ENCODE measurements at regions not wholly inside any gene's neighbourhood (a gene's known extent, or its start where the extent isn't known, plus 50 kb on each side); places are given as distances from the start of the nearest gene placed in this dataset.
"Not testable (repeated sequence)": the region's sequence is repeated elsewhere in the genome, so short reads cannot be mapped to it uniquely, and the experiment has no call there.

DNA sequence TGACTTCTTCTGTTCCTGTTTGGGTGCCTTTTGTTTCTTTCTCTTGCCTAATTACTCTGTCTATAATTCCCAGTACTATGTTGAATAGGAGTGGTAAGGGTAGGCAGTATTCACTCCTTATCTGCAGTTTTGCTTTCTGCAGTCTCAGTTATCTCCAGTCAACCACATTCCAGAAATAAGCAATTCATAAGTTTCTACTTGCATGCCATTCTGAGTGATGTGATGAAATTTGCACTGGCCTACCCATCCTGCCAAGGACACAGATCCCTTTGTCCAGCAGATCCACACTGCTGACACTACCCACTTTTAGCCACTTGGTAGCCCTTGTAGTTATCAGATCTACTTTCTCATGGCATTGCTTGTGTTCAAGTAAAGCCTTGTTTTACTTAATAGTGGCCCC is 971.6 kb upstream of the INTU start:
- H3K4me1 ChIP-seq (ENCODE audit: control insufficient read depth, extremely low read depth, insufficient read depth, low read length), result no peaks in the 10 kb centered on the region
- H3K9ac ChIP-seq (ENCODE audit: insufficient read depth, low read length), result no peak overlapping the region
- H3K27ac ChIP-seq (ENCODE audit: insufficient read depth, low read length), result no peak overlapping the region
- no peak overlapping the region for H3K4me3 ChIP-seq (replicated peaks in 1 of 4; ENCODE audit: control extremely low read depth in 1 of 4, insufficient read depth in 1 of 4, low read depth in 3 of 4, low read length in 4 of 4)
- no peak overlapping the region for H2AFZ ChIP-seq (ENCODE audit: low read length)
- peak in 1 of 2 donors; percentile 52 for DNase-seq (ENCODE audit: low read depth in 2 of 2)
- TF ChIP-seq, protein P1, sequence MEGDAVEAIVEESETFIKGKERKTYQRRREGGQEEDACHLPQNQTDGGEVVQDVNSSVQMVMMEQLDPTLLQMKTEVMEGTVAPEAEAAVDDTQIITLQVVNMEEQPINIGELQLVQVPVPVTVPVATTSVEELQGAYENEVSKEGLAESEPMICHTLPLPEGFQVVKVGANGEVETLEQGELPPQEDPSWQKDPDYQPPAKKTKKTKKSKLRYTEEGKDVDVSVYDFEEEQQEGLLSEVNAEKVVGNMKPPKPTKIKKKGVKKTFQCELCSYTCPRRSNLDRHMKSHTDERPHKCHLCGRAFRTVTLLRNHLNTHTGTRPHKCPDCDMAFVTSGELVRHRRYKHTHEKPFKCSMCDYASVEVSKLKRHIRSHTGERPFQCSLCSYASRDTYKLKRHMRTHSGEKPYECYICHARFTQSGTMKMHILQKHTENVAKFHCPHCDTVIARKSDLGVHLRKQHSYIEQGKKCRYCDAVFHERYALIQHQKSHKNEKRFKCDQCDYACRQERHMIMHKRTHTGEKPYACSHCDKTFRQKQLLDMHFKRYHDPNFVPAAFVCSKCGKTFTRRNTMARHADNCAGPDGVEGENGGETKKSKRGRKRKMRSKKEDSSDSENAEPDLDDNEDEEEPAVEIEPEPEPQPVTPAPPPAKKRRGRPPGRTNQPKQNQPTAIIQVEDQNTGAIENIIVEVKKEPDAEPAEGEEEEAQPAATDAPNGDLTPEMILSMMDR (conservative IDR thresholded peaks at IDR 0.05 in 1 of 2, IDR thresholded peaks at IDR 0.05 in 1 of 2; ENCODE audit: low read depth in 1 of 2, low read length in 2 of 2), result no peak
- no peak for TF ChIP-seq EZH2 (IDR thresholded peaks at IDR 0.05; ENCODE audit: low read length, missing control alignments)
- no peak overlapping the region for H3K4me2 ChIP-seq (ENCODE audit: extremely low read depth, insufficient read depth, low read length)
- H3K27me3 ChIP-seq (ENCODE audit: control insufficient read depth, insufficient read depth, low read length), result no peaks in the 10 kb centered on the region
- H3K9me3 ChIP-seq (ENCODE audit: control insufficient read depth, insufficient read depth, low read depth, low read length), result no peaks in the 10 kb centered on the region
- no peaks in the 10 kb centered on the region for H3K36me3 ChIP-seq (ENCODE audit: control insufficient read depth, insufficient read depth, low read length)
- H4K20me1 ChIP-seq (ENCODE audit: control insufficient read depth, extremely low read depth, insufficient read depth, low read length), result no peaks in the 10 kb centered on the region
- H3K79me2 ChIP-seq (ENCODE audit: control insufficient read depth, insufficient read depth, low read length), result no peaks in the 10 kb centered on the region

DNA sequence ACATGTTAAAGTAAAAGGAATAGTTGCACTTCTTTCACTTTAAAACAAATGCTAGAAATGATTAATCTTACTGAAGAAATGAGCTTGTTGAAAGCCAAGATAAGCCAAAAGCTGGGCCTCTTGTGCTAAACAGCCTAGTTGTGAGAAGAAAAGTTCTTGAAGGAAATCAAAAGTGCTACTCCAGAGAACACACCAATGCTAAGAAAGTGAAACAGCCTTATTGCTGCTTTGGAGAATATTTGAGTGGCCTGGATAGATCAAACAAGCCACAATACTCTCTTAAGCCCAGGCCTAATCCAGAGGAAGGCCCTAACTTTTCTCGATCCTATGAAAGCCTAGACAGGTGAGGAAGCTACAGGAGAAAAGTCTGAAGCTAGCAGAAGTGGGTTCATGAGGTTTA is 967.9 kb upstream of the INTU start:
- Histone ChIP-seq H3K9me3 (ENCODE audit: control insufficient read depth, insufficient read depth, low read depth, low read length) (no peaks in the 10 kb centered on the region), H3K79me2 (ENCODE audit: control insufficient read depth, insufficient read depth, low read length) (no peaks in the 10 kb centered on the region), H2AFZ (ENCODE audit: low read length) (no peak overlapping the region), H3K4me2 (ENCODE audit: extremely low read depth, insufficient read depth, low read length) (no peak overlapping the region), H4K20me1 (ENCODE audit: control insufficient read depth, extremely low read depth, insufficient read depth, low read length) (no peaks in the 10 kb centered on the region), H3K4me1 (ENCODE audit: control insufficient read depth, extremely low read depth, insufficient read depth, low read length) (no peaks in the 10 kb centered on the region), H3K36me3 (ENCODE audit: control insufficient read depth, insufficient read depth, low read length) (no peaks in the 10 kb centered on the region), H3K9ac (ENCODE audit: insufficient read depth, low read length) (no peak overlapping the region), H3K4me3 (replicated peaks in 1 of 4; ENCODE audit: control extremely low read depth in 1 of 4, insufficient read depth in 1 of 4, low read depth in 3 of 4, low read length in 4 of 4) (no peak overlapping the region), H3K27ac (ENCODE audit: insufficient read depth, low read length) (no peak overlapping the region), H3K27me3 (ENCODE audit: control insufficient read depth, insufficient read depth, low read length) (no peaks in the 10 kb centered on the region)
- TF ChIP-seq, protein P1 (conservative IDR thresholded peaks at IDR 0.05 in 1 of 2, IDR thresholded peaks at IDR 0.05 in 1 of 2; ENCODE audit: low read depth in 1 of 2, low read length in 2 of 2), result no peak
- TF ChIP-seq EZH2 (IDR thresholded peaks at IDR 0.05; ENCODE audit: low read length, missing control alignments), result no peak
- no peak for DNase-seq (ENCODE audit: low read depth in 2 of 2)

DNA sequence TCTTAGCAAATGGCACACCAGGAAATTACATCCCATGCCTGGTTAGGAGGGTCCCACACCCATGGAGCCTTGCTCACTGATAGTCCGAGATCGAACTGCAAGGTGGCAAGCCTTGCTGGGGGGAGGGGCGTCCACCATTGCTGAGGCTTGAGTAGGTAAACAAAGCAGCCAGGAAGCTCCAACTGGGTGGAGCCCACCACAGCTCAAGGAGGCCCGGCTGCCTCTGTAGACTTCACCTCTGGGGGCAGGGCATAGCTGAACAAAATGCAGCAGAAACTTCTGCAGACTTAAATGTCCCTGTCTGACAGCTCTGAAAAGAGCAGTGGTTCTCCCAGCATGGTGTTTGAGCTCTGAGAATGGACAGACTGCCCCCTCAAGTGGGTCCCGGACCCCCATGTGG is 962.7 kb upstream of the INTU start:
- H3K27ac ChIP-seq (ENCODE audit: insufficient read depth, low read length); H3K27me3 ChIP-seq (ENCODE audit: control insufficient read depth, insufficient read depth, low read length); H3K36me3 ChIP-seq (ENCODE audit: control insufficient read depth, insufficient read depth, low read length); H4K20me1 ChIP-seq (ENCODE audit: control insufficient read depth, extremely low read depth, insufficient read depth, low read length); H2AFZ ChIP-seq (ENCODE audit: low read length); H3K4me3 ChIP-seq (replicated peaks in 1 of 4; ENCODE audit: control extremely low read depth in 1 of 4, insufficient read depth in 1 of 4, low read depth in 3 of 4, low read length in 4 of 4); H3K4me2 ChIP-seq (ENCODE audit: extremely low read depth, insufficient read depth, low read length); DNase-seq (ENCODE audit: low read depth in 2 of 2); H3K4me1 ChIP-seq (ENCODE audit: control insufficient read depth, extremely low read depth, insufficient read depth, low read length); H3K9me3 ChIP-seq (ENCODE audit: control insufficient read depth, insufficient read depth, low read depth, low read length); H3K79me2 ChIP-seq (ENCODE audit: control insufficient read depth, insufficient read depth, low read length); H3K9ac ChIP-seq (ENCODE audit: insufficient read depth, low read length): not testable (repeated sequence)

DNA sequence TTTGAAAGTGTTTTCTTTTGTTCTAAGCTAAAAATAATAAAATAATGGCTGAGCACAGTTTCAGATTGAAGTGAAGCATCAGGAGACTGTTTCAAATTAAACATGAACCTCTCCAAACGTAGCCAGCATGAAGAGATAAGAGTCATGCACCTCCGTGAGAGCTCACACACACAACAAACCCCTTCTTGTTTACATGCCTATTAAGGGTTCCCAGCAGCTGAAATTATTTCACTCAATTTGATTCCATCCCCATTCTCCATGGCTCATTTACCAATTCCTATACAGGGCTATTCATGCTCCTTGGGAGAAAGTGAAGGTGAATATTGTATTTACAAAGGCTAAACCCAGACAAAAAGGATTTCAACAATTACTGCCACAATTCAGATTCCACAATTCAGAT is 954.1 kb upstream of the INTU start:
- no peak for DNase-seq (ENCODE audit: low read depth in 2 of 2)
- TF ChIP-seq EZH2 (IDR thresholded peaks at IDR 0.05; ENCODE audit: low read length, missing control alignments), result no peak
- TF ChIP-seq, protein P1 (conservative IDR thresholded peaks at IDR 0.05 in 1 of 2, IDR thresholded peaks at IDR 0.05 in 1 of 2; ENCODE audit: low read depth in 1 of 2, low read length in 2 of 2), result no peak
- Histone ChIP-seq H3K4me1 (ENCODE audit: control insufficient read depth, extremely low read depth, insufficient read depth, low read length) (no peaks in the 10 kb centered on the region), H3K36me3 (ENCODE audit: control insufficient read depth, insufficient read depth, low read length) (no peaks in the 10 kb centered on the region), H3K9me3 (ENCODE audit: control insufficient read depth, insufficient read depth, low read depth, low read length) (no peaks in the 10 kb centered on the region), H3K27ac (ENCODE audit: insufficient read depth, low read length) (no peak overlapping the region), H3K4me2 (ENCODE audit: extremely low read depth, insufficient read depth, low read length) (no peak overlapping the region), H3K27me3 (ENCODE audit: control insufficient read depth, insufficient read depth, low read length) (no peaks in the 10 kb centered on the region), H3K79me2 (ENCODE audit: control insufficient read depth, insufficient read depth, low read length) (no peaks in the 10 kb centered on the region), H4K20me1 (ENCODE audit: control insufficient read depth, extremely low read depth, insufficient read depth, low read length) (no peaks in the 10 kb centered on the region), H2AFZ (ENCODE audit: low read length) (no peak overlapping the region), H3K4me3 (replicated peaks in 1 of 4; ENCODE audit: control extremely low read depth in 1 of 4, insufficient read depth in 1 of 4, low read depth in 3 of 4, low read length in 4 of 4) (no peak overlapping the region), H3K9ac (ENCODE audit: insufficient read depth, low read length) (no peak overlapping the region)

Measured in fibroblast of lung (primary cell).